ENCODE measurements at regions not wholly inside any gene's neighbourhood (a gene's known extent, or its start where the extent isn't known, plus 50 kb on each side); places are given as distances from the start of the nearest gene placed in this dataset.

DNA sequence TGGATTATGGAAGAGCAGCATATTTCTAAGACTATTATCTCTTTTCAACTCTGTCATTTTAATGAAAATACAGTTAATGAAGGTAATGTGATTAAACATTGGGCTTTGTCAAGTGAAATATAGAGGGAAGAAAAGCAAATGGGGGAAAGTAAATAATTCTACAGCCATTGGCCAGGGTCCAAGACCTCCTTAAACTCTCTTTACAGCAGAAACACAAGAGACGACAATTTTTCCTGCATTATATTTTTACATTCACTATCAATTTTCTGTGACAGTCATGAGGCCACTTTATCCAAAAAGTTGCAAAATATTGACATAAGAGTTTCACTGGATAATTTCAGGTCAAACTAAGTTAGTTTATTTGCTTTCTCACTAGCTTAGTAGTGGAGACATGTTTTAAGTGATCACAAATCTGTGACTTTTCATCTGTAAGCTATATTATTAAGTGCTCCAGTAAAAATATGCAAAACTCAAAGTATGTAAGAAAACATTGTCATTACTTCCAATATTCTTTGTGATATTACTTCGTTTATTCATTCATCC, 385.9 kb upstream of the DPH6 start:
- TF ChIP-seq, protein P1, sequence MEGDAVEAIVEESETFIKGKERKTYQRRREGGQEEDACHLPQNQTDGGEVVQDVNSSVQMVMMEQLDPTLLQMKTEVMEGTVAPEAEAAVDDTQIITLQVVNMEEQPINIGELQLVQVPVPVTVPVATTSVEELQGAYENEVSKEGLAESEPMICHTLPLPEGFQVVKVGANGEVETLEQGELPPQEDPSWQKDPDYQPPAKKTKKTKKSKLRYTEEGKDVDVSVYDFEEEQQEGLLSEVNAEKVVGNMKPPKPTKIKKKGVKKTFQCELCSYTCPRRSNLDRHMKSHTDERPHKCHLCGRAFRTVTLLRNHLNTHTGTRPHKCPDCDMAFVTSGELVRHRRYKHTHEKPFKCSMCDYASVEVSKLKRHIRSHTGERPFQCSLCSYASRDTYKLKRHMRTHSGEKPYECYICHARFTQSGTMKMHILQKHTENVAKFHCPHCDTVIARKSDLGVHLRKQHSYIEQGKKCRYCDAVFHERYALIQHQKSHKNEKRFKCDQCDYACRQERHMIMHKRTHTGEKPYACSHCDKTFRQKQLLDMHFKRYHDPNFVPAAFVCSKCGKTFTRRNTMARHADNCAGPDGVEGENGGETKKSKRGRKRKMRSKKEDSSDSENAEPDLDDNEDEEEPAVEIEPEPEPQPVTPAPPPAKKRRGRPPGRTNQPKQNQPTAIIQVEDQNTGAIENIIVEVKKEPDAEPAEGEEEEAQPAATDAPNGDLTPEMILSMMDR (conservative IDR thresholded peaks at IDR 0.05; ENCODE audit: low read length) = no peak
- H3K4me3 ChIP-seq (ENCODE audit: low read length) = no peak overlapping the region
- DNase-seq (ENCODE audit: low read depth) = no peak

DNA sequence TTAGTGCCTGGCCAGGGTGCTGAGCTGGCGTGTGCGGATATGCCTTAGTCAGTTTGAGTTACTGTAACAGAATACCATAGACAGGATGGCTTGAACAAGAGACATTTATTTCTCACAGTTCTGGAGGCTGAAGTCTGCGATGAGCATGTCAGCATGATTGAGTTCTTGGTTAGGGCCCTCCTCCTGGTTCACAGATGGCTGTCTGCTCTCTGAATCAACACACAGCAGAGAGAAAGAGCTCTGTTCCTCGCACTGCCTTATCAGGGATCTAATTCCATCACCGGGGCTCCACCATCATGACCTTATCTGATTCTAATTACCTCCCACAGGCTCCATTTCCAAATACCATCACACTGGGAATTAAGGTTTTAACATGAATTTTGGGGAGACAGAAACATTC, 386.6 kb upstream of the DPH6 start:
- TF ChIP-seq, protein P1 (conservative IDR thresholded peaks at IDR 0.05; ENCODE audit: low read length) = no peak
- no peak for DNase-seq (ENCODE audit: low read depth)
- no peak overlapping the region for H3K4me3 ChIP-seq (ENCODE audit: low read length)

DNA sequence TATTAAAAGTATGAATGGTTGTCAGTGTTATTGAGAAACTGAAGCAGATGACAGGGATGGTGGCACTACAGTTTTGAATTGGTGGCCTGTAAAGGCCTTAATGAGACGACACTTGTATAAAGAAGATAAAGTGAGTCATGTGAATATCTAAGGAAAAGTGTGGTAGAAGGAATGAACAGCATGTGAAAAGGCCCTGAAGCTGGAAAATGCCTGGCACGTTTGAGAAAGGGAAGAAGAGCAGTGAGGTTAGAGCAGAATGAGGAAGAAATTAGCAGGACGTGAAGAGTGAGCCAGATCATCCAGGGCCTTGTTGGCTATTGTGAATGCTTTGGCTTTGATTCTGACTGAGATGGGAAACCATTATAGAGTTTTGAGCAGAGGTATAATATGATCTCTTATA, 387.6 kb upstream of the DPH6 start:
- TF ChIP-seq, protein P1 (conservative IDR thresholded peaks at IDR 0.05; ENCODE audit: low read length) = no peak
- DNase-seq (ENCODE audit: low read depth) = no peak
- H3K4me3 ChIP-seq (ENCODE audit: low read length) = no peak overlapping the region

DNA sequence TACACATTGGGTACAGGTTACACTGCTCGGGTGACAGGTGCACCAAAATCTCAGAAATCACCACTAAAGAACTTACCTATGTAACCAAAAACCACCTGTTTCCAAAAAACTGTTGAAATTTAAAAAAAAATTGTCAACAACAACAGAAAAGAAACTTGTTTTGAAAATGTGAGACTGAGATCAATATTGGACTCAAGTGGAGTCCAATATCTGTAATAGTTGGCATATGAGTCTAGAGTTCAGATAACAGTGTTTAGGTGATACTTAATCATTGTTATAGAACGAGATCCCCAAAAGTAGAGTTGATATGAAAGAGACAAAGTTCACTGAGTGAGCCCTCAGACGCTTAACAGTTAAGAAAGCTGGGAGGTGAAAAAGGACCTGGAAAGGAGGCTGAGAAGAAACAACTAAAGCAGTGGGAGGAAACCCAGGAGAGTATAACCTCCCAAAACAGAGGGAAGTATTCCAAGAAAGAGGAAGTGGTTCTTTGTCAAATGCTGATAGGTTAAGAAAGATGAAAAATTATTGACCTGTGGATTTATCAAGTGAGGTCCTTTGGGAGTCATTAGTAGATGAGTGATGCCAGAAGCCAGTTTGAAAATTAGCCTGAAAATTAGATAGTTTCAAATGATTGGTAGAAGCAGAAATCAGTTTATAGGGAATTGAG, 388.6 kb upstream of the DPH6 start:
- DNase-seq (ENCODE audit: low read depth) = no peak
- H3K4me3 ChIP-seq (ENCODE audit: low read length) = no peak overlapping the region
- TF ChIP-seq, protein P1 (conservative IDR thresholded peaks at IDR 0.05; ENCODE audit: low read length) = no peak

DNA sequence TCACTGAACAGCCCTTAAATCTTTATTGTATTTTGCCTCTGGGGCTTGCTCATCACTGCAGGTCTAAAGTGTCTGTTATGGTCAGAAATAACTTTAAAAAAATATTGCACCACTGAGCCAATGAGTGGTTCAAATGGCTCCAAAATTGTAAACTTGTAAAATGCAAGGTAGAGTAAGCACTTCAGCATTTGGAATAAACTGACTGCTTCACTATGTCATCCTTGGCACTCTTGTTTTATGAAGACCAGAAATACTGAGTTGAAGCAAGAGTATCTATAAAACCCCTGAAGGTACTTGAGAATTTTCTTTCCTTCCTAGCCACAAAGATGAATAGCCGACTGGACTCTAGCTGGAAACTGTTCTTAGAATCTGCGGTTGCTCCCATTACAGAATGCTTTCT, 390.3 kb upstream of the DPH6 start:
- DNase-seq (ENCODE audit: low read depth) = no peak
- TF ChIP-seq, protein P1 (conservative IDR thresholded peaks at IDR 0.05; ENCODE audit: low read length) = no peak
- no peak overlapping the region for H3K4me3 ChIP-seq (ENCODE audit: low read length)

DNA sequence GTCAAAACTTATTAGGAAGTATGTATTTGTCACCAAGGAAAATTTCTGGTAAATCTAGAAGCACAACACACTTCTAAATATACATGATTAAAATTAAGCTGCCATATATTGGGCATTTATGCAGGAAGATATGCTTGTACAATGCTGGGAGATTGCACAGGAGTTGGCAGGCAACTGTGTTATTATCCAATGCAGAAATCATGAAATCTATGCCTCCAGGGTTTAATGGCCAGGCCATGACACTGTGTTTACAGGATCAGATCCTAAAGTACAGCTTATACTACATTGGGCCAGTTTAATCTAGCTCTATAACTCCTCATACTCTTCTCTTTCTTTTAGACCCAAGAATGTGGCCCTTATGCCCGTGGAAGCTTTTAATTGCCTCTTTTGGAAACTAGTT, 391.4 kb upstream of the DPH6 start:
- H3K4me3 ChIP-seq (ENCODE audit: low read length) = no peak overlapping the region
- DNase-seq (ENCODE audit: low read depth) = no peak
- TF ChIP-seq, protein P1 (conservative IDR thresholded peaks at IDR 0.05; ENCODE audit: low read length) = no peak

DNA sequence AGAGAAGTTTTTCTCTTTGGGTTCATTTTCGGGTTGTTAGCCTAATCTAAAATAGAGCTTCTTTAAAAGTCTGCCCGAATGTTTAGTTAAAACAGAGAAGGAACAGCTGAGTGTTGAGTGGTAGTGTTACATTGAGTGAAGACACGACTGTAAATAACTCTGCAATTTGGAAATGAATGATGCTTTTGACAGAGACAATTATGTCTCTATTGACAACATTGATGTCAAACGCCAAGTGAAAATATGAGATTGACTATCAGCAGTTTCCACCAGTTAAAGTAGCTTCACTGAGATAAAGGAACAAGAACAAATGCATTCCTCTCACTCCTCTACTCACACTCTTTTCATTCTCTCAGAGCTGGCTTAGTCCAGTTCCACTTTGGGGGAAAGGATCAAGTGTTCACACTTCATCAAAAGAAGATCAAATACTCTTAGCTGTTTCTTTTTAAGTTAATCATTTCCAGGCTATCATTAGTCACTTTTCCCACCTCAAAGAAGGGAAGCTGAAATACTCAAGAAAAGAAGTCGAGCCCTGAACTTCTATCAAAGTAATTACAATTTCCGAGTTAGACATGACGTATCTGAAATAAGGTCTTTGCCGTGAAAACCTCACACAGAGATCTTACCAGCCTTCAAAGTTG, 399.1 kb upstream of the DPH6 start:
- TF ChIP-seq, protein P1 (conservative IDR thresholded peaks at IDR 0.05; ENCODE audit: low read length) = no peak
- DNase-seq (ENCODE audit: low read depth) = no peak
- H3K4me3 ChIP-seq (ENCODE audit: low read length) = no peak overlapping the region

Data from AG10803 (cell line).